Aorta (tissue), 5 donors: ENCODE measurements at regions not wholly inside any gene's neighbourhood (a gene's known extent, or its start where the extent isn't known, plus 50 kb on each side); places are given as distances from the start of the nearest gene placed in this dataset.

Source experiments
- ATAC-seq: fragments of 200-7000 bp; cut with Tn5 transposase; one replicate; pipeline ENCODE4 v1.9.1; 2022; ENCODE audit warnings: moderate library complexity; ENCODE audit not compliant: low FRiP score
- DNase-seq, 2 donors: peaks; one replicate each; pipeline ENCODE4 v3.0.0-alpha.2; 2020
- H3K27ac ChIP-seq, 2 donors: one replicate each; pipeline ENCODE4 v1.5.1; 2013; ENCODE audit warnings: low read length in 2 of 2, mild to moderate bottlenecking in 2 of 2, moderate library complexity in 2 of 2, control low read depth in 1 of 2, inconsistent platforms in 1 of 2, low read depth in 1 of 2
- H3K27me3 ChIP-seq, 2 donors: one replicate each; pipeline ENCODE4 v1.6.1; 2013; ENCODE audit warnings: control low read depth in 1 of 2, low read length in 1 of 2, mild to moderate bottlenecking in 1 of 2, moderate library complexity in 1 of 2; ENCODE audit not compliant: insufficient read depth in 2 of 2, control insufficient read depth in 1 of 2
- H3K36me3 ChIP-seq, 2 donors: one replicate each; pipeline ENCODE4 v1.6.1; 2013; ENCODE audit warnings: control low read depth in 1 of 2, low read length in 1 of 2, mild to moderate bottlenecking in 1 of 2; ENCODE audit not compliant: insufficient read depth in 2 of 2, control insufficient read depth in 1 of 2
- H3K4me1 ChIP-seq, 2 donors: one replicate each; pipeline ENCODE4 v1.6.1; 2013; ENCODE audit warnings: low read length in 2 of 2, control low read depth in 1 of 2, mild to moderate bottlenecking in 1 of 2, moderate library complexity in 1 of 2; ENCODE audit not compliant: insufficient read depth in 2 of 2, control insufficient read depth in 1 of 2
- H3K4me3 ChIP-seq, 2 donors: one replicate each; pipeline ENCODE4 v1.5.1; 2013; ENCODE audit warnings: low read length in 2 of 2, control low read depth in 1 of 2, mild to moderate bottlenecking in 1 of 2
- H3K9me3 ChIP-seq: one replicate; pipeline ENCODE4 v1.6.1; 2013; ENCODE audit warnings: mild to moderate bottlenecking, low read length; ENCODE audit not compliant: control insufficient read depth
- WGBS, 2 donors: extraction: QIAGEN DNeasy Blood & Tissue Kit; methylation state at CpG; one replicate each; pipeline ENCODE4 v1.1.7; 2013; 5-methylcytosine and 5-hydroxymethylcytosine counted together
- intact Hi-C, 2 donors: fragments of 100-400 bp; cut with DNase I; formaldehyde crosslinking; loops; one replicate each; pipeline versions ENCODE4 v1.14.2 to v1.15.0; 2022
- donor health status: healthy with polysubstance abuse.
- donor health status: Bipolar disorder and iron deficiency.
- donor health status: DM: no; HTN: no; CAD: no.
- donor health status: DM: no; HTN: no; CAD: no.
- donor health status: DM: yes; HTN: yes; CAD: no.

- 3 to 8% methylated on average over 3 of the region's 3 CpGs for WGBS, 2 donors
- H3K4me1 ChIP-seq, result no peaks in the 10 kb centered on the region
- peak; percentile 41 for ATAC-seq
- H3K27ac ChIP-seq, result no peak overlapping the region
- intact Hi-C loops, result loop anchor here in 1 of 2 donors (5.0 kb wide), 1 partner anchor 565 kb away; no protein-coding TSS in a partner anchor
- no peak for DNase-seq
- H3K36me3 ChIP-seq, result no peaks in the 10 kb centered on the region
- H3K27me3 ChIP-seq, result no peaks in the 10 kb centered on the region
- no peaks in the 10 kb centered on the region for H3K9me3 ChIP-seq
- no peak overlapping the region for H3K4me3 ChIP-seq
Observed at GRCh38 chr2:235116885-235117492, 165.2 kb downstream of the SH3BP4 start.

- intact Hi-C loops, result no loop called here
- Histone ChIP-seq H3K27me3 (no peaks in the 10 kb centered on the region), H3K4me1 (no peaks in the 10 kb centered on the region), H3K27ac (no peak overlapping the region), H3K9me3 (no peaks in the 10 kb centered on the region), H3K4me3 (no peak overlapping the region), H3K36me3 (no peaks in the 10 kb centered on the region)
- ATAC-seq (no peak), DNase-seq (no peak)
- WGBS, 2 donors, result 74 to 75% methylated on average over 3 of the region's 3 CpGs
Observed at GRCh38 chr2:235126768-235127167, 175.0 kb downstream of the SH3BP4 start.

DNA sequence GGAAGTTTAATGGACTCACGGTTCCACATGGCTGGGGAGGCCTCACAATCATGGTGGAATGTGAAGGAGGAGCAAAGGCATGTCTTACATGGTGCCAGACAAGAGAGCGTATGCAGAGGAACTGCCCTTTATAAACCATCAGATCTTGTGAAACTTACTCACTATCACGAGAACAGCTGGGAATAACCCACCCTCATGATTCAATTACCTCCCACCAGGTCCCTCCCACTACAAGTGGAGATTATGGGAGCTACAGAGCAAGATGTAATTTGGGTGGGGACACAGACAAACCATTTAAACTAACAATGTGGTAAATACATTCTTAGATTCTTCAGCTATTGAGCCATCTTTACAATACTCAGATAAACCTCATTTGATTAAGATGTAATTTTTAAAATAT is 176.1 kb downstream of the SH3BP4 start:
- intact Hi-C loops, result no loop called here
- no peak overlapping the region for H3K27ac ChIP-seq
- ATAC-seq (no peak), DNase-seq (no peak)
- H3K36me3 ChIP-seq, result no peaks in the 10 kb centered on the region
- H3K27me3 ChIP-seq, result no peaks in the 10 kb centered on the region
- H3K9me3 ChIP-seq, result no peaks in the 10 kb centered on the region
- 91 to 98% methylated on average over 3 of the region's 3 CpGs for WGBS, 2 donors
- H3K4me1 ChIP-seq, result no peaks in the 10 kb centered on the region
- no peak overlapping the region for H3K4me3 ChIP-seq

DNA sequence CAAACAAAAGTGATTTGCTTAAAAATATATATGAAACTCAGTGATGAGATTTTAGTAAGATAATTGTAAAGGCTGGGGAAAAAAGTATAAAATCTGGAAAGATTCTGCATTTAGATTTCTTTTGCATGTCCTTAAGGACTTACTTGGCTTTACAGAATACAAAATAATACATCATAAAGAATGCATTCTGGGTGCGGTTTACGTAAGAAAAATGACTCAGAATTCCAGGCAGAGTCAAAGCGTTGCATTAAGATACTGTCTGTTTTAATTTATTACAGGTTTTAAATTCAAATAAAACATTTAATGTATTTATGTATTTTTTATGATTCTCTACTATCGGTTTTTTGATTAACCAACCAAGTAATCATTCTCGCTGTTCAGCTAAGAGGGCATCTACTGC is 178.0 kb downstream of the SH3BP4 start:
- Histone ChIP-seq H3K4me3 (no peak overlapping the region), H3K9me3 (no peaks in the 10 kb centered on the region), H3K27me3 (no peaks in the 10 kb centered on the region), H3K4me1 (no peaks in the 10 kb centered on the region), H3K27ac (no peak overlapping the region), H3K36me3 (no peaks in the 10 kb centered on the region)
- DNase-seq (no peak), ATAC-seq (no peak)
- intact Hi-C loops, result no loop called here
- WGBS, 2 donors, result 77 to 78% methylated on average over 5 of the region's 5 CpGs

DNA sequence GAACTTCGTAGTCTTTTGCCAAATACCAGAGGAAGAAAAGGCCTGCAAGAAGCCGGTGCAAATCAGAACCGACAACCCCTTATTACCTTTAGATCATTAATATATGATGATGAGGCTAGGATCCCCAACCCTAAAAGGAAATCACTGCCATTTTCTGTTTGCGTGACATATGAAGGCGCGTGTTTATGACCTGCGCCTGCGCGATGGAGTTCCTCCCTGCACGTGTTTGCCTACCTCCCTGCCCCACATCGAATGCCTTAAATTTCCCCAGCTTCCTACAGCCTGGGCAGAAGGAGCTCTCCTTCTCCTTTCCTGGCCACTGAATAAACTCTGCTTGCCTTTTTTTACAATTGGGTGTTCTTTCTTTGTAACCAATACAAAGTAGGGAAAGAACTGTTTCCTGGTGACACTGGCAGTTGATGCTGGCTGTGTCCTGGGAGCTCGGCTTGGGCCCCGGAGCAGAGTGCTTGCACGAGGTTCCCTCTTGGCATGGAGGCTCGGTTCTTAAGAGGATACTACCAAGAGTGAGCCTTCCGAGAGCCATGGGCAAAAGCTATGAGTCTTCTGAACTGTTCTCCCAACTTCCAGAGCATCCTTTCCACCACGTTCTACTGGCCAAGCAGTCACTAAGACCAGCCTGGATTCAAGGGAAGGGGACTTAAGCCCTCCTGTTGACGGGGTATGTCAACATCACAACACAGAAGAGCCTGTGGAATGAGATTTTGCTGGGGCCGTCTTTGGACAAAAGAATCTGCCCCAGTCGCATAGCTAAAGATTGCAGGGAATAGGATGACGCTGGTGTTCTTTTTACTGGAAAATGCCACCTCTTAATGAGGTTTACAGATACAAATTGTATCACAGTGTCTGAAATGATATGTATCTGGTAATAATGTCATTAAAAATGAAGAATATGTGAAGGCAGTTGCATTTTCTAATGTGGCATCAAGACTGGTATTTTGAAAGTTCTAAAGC is 179.8 kb downstream of the SH3BP4 start:
- 88% methylated on average over 21 of the region's 21 CpGs for WGBS, 2 donors
- no peak overlapping the region for H3K27ac ChIP-seq
- DNase-seq (no peak), ATAC-seq (no peak)
- no peaks in the 10 kb centered on the region for H3K27me3 ChIP-seq
- no peaks in the 10 kb centered on the region for H3K9me3 ChIP-seq
- H3K4me1 ChIP-seq, result no peaks in the 10 kb centered on the region
- H3K4me3 ChIP-seq, result no peak overlapping the region
- intact Hi-C loops, result no loop called here
- H3K36me3 ChIP-seq, result no peaks in the 10 kb centered on the region

GRCh38 chr2:235132651-235133050 is 180.8 kb downstream of the SH3BP4 start:
- 89 to 90% methylated on average over 2 of the region's 2 CpGs for WGBS, 2 donors
- no peaks in the 10 kb centered on the region for H3K36me3 ChIP-seq
- H3K27me3 ChIP-seq, result no peaks in the 10 kb centered on the region
- no peak for DNase-seq
- H3K4me1 ChIP-seq, result no peaks in the 10 kb centered on the region
- intact Hi-C loops, result no loop called here
- no peaks in the 10 kb centered on the region for H3K9me3 ChIP-seq
- ATAC-seq, result no peak
- no peak overlapping the region for H3K27ac ChIP-seq
- H3K4me3 ChIP-seq, result no peak overlapping the region

DNA sequence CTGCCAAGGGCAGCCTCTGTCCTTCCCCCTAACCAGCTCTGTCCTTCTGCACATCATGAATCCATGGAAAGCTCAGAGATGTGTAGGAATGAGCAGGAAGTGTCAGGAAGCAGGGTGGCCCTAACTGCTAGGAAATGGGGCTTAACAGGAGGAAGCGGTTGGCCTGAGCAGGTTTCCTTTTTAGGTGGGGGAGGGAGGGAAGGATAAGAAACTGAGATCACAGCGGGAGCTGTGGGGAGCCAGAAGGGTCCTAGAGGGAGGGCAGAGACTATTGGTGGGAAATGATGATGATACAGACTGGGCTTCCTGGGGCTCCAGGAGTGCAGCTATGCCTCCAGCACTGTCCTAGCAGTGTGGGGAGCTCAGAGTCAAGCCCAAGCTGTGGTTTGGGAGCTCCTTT is 182.0 kb downstream of the SH3BP4 start:
- intact Hi-C loops, result loop anchor here in 1 of 2 donors (2.0 kb wide), 1 partner anchor 461 kb away; no protein-coding TSS in a partner anchor
- 70 to 74% methylated on average over 2 of the region's 2 CpGs for WGBS, 2 donors
- no peaks in the 10 kb centered on the region for H3K4me1 ChIP-seq
- DNase-seq (no peak), ATAC-seq (no peak)
- H3K4me3 ChIP-seq, result no peak overlapping the region
- H3K27ac ChIP-seq, result no peak overlapping the region
- H3K36me3 ChIP-seq, result no peaks in the 10 kb centered on the region
- no peaks in the 10 kb centered on the region for H3K27me3 ChIP-seq
- no peaks in the 10 kb centered on the region for H3K9me3 ChIP-seq

- no peaks in the 10 kb centered on the region for H3K4me1 ChIP-seq
- DNase-seq (no peak), ATAC-seq (no peak)
- H3K27ac ChIP-seq, result no peak overlapping the region
- H3K27me3 ChIP-seq, result no peaks in the 10 kb centered on the region
- no peaks in the 10 kb centered on the region for H3K9me3 ChIP-seq
- intact Hi-C loops, result loop anchor here in 1 of 2 donors (2.0 kb wide), 1 partner anchor 460 kb away; no protein-coding TSS in a partner anchor
- no peaks in the 10 kb centered on the region for H3K36me3 ChIP-seq
- WGBS, 2 donors, result 68 to 83% methylated on average over 3 of the region's 3 CpGs
- H3K4me3 ChIP-seq, result no peak overlapping the region
Observed at GRCh38 chr2:235134420-235134819, 182.6 kb downstream of the SH3BP4 start.
